ENCODE measurements at regions not wholly inside any gene's neighbourhood (a gene's known extent, or its start where the extent isn't known, plus 50 kb on each side); places are given as distances from the start of the nearest gene placed in this dataset.
A peak's percentile ranks its signal among the peaks of the same experiment; 100 is the strongest.
"Not testable (repeated sequence)": the region's sequence is repeated elsewhere in the genome, so short reads cannot be mapped to it uniquely, and the experiment has no call there.

DNA sequence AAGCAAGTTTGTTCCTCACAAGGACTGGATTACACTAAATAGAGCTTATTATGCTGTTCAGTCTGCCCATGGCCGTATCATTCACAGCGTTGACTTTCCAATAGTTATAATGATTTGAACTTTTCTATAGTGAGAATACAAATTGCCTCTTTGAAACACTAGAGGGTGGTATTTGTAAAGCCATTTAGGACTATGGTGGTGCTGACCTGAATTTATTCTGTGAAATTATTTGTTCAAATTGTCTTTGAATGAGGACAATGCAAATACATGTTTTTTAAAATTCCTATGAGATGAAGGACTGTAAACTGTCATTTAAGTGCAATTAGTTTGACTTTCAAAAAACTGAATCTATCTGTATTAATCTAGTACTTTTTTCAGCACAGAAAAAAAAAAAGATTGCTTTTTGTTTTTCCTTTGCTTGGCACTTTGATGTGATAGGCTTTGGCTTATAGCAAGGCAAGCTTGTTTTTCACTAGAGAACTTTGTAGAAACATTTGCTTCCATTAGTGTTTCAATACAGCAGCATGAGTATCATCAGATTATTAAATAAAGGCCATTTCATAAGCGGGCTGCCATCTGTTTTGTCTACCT lies 122.7 kb upstream of the TMEM229A start:
- DNase-seq (ENCODE audit: low spot score): peak; percentile 46

- peak; percentile 62 for DNase-seq (ENCODE audit: low spot score)
Measured at GRCh38 chr7:124152859-124153692, 120.2 kb upstream of the TMEM229A start.

GRCh38 chr7:124137664-124138063 lies 104.8 kb upstream of the TMEM229A start:
- DNase-seq (ENCODE audit: low spot score): no peak

DNA sequence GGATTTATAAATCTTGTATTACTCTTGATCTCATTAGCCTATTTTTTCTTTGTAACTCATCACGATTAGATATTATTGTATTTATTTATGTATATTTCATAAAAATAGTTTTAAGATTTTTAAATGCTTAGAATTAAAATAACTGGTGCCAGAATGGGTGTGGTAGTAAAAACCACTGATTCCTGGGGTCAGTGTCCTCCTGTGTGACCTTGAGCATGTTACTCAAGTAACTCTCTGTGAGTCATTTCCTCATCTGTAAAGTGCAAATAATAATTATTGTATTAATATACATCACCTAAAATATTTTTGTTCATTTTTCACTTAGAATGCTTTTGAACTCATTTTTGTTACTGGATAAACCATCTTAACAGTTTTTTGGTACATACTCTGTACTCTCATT lies 91.3 kb upstream of the TMEM229A start:
- DNase-seq (ENCODE audit: low spot score): no peak

GRCh38 chr7:124120911-124121310 lies 88.0 kb upstream of the TMEM229A start:
- no peak for DNase-seq (ENCODE audit: low spot score)

GRCh38 chr7:124113045-124113444 lies 80.2 kb upstream of the TMEM229A start:
- no peak for DNase-seq (ENCODE audit: low spot score)

DNA sequence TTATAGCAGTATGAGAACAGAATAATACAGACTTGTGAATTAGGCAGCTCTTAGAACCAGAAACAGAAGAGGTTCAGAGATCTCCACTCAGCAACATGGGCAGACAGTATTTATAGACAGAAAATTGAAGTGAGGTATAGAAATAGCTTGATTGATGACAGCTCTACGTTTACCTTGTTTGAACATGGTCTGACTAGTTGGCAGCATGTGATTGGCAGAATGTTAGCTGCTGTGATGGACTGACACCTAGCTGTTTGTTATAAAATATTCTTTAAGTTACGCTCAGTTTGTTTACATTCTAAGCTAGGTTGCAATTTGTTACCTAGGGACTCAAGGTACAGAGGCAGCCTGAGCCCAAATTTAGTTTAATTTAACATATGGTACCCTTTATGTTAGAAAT lies 73.7 kb upstream of the TMEM229A start:
- no peak for DNase-seq (ENCODE audit: low spot score)

DNA sequence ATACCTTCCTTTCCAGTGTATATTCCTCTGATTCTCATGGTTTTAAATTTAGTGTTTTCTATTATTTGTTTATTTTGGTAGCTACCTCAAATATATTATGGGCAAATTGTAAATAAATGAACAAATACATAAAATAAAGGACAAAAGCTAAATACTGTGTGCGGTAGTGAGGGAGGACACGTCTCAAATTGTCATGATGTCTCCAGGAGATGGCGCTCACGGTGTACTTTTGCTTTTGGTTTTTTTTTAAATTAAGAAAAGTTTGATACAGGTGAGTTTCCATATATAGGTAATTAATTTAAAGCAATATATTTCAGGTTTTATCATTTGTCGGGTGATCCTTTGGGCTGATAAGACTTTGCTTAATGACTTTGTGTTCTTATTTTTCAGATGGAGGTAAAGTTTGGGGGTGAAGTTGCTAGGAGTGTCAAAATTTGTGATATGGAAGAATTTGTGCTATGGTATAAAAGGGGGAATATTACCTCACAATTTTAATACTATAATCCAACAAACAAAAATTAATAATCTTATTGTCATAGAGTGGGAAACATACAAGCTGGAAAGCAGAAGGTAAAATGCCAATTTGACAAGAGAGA lies 68.4 kb upstream of the TMEM229A start:
- no peak for DNase-seq (ENCODE audit: low spot score)

GRCh38 chr7:124100190-124100589 lies 67.3 kb upstream of the TMEM229A start:
- no peak for DNase-seq (ENCODE audit: low spot score)

GRCh38 chr7:124099585-124099984 lies 66.7 kb upstream of the TMEM229A start:
- DNase-seq (ENCODE audit: low spot score): not testable (repeated sequence)

- no peak for DNase-seq (ENCODE audit: low spot score)
Measured at GRCh38 chr7:124089621-124090020, 56.8 kb upstream of the TMEM229A start.

GRCh38 chr7:124088590-124088989 lies 55.7 kb upstream of the TMEM229A start:
- DNase-seq (ENCODE audit: low spot score): no peak

GRCh38 chr7:124086843-124087242 lies 54.0 kb upstream of the TMEM229A start:
- no peak for DNase-seq (ENCODE audit: low spot score)

DNA sequence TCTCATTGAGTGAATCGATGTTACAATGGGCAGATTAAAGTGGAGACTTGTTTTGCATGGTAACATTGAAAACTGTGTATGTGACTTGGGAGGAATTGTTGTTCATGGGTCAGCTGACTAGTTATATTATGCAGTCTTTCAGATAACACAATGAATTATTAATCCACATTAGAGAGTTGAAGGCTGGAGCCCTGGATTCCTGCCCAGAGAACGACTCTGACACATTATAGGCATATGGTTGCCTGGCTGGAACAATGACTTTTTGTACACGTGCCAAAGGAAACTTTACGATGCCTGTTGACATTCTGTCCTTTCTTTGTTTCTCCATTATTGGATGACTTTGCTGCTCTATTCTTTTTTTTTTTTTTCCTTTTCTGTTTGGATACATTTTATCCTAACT lies 52.3 kb upstream of the TMEM229A start:
- no peak for DNase-seq (ENCODE audit: low spot score)

DNA sequence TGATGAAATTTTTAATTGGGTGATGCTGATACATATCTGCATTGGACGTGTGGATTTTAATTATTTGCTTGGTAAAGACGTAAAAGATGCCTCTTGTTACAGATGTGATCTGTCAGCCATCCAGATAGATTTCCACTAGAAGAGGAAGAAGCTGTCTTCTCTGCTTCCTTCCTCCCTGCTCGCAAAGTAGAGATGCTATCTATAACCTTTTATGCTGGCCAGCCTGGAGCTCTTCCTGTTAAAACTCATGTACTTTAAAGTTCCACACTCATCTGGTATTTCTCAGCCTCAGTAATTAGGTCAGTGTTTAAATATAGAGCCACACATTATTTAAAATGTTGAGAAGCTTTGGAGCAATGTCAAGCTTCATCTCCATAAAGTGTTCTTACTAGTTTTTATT lies 51.2 kb upstream of the TMEM229A start:
- peak; percentile 83 for DNase-seq (ENCODE audit: low spot score)

Small RNAs in the stretch of these regions (small RNA-seq; reads per million reads assigned to genes)
- 0 reads per million in 2 experiments for gene RNU6-102P

Measured in SK-N-DZ (cell line).